Keratinocyte (primary cell): ENCODE measurements at regions not wholly inside any gene's neighbourhood (a gene's known extent, or its start where the extent isn't known, plus 50 kb on each side); places are given as distances from the start of the nearest gene placed in this dataset.

Experiments
- EZH2 ChIP-seq: IDR thresholded peaks from one replicate; pipeline ENCODE4 v1.6.1; 2012; ENCODE audit warnings: inconsistent platforms, mild to moderate bottlenecking, low read length, moderate library complexity
- TF ChIP-seq, protein P1 (sequence below), 3 experiments: IDR thresholded peaks in 1 of 3; conservative IDR thresholded peaks in 1 of 3; optimal IDR thresholded peaks in 1 of 3; 2 replicates in 2 of 3; 3 replicates in 1 of 3; pipeline versions ENCODE3 to v1.5.1; 2011; ENCODE audit warnings: low read length in 3 of 3, mild to moderate bottlenecking in 3 of 3, moderate library complexity in 2 of 3, control low read depth in 1 of 3, inconsistent platforms in 1 of 3; ENCODE audit not compliant: insufficient read depth in 2 of 3; ENCODE audit errors: extremely low read depth in 1 of 3

DNA sequence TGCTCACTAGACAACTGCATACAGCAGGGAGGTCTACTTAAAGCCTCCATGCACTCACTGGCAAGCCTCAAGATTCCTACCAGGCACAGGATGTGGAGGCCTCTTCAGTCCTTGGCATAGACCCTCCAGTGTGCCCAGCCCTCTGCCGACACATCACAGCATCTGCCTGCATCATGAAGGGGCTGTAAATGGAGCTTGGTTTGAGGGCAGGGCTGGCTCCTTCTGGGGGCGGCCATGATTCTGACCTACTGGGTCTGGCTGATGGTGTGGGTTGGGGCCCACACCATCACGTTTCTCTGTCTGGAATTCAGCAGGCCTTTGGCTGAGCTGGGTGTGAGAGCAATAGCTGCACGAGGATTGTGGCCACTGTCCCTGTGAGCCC, 84.9 kb upstream of the SHB start:
- TF ChIP-seq, protein P1, sequence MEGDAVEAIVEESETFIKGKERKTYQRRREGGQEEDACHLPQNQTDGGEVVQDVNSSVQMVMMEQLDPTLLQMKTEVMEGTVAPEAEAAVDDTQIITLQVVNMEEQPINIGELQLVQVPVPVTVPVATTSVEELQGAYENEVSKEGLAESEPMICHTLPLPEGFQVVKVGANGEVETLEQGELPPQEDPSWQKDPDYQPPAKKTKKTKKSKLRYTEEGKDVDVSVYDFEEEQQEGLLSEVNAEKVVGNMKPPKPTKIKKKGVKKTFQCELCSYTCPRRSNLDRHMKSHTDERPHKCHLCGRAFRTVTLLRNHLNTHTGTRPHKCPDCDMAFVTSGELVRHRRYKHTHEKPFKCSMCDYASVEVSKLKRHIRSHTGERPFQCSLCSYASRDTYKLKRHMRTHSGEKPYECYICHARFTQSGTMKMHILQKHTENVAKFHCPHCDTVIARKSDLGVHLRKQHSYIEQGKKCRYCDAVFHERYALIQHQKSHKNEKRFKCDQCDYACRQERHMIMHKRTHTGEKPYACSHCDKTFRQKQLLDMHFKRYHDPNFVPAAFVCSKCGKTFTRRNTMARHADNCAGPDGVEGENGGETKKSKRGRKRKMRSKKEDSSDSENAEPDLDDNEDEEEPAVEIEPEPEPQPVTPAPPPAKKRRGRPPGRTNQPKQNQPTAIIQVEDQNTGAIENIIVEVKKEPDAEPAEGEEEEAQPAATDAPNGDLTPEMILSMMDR (optimal IDR thresholded peaks at IDR 0.05 in 1 of 3, IDR thresholded peaks at IDR 0.05 in 1 of 3, conservative IDR thresholded peaks at IDR 0.05 in 1 of 3; ENCODE audit: extremely low read depth in 1 of 3, insufficient read depth in 2 of 3, low read length in 3 of 3) = no peak
- TF ChIP-seq EZH2 = no peak
